Hematopoietic multipotent progenitor cell treated with erythropoietin and hydrocortisone succinate and interleukin-3 and kit ligand, for 6 days (in vitro differentiated cells): ENCODE measurements at regions not wholly inside any gene's neighbourhood (a gene's known extent, or its start where the extent isn't known, plus 50 kb on each side); places are given as distances from the start of the nearest gene placed in this dataset.
A peak's percentile ranks its signal among the peaks of the same experiment; 100 is the strongest.
"Not testable (repeated sequence)": the region's sequence is repeated elsewhere in the genome, so short reads cannot be mapped to it uniquely, and the experiment has no call there.

Experiments used
- DNase-seq: peaks from one replicate; pipeline ENCODE4 v3.0.0-alpha.2; 2015

DNA sequence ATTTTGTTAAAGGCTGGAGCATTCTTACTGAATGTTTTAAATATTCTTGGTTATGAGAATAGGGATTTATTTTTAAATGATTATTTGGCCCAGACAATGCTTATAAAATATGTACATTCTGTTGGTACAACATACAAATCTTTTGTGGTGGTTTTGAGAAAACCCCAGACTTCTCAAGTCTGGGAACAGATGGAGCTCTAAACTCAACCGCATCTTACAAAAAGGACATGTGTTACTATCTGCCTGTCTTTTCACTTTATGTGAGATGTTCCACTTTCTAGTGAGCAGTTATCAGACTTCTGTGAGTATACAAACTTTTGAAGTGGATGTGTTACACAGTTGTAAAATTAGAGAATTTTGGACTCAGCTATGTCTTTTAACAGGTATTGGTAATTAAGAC lies 135.5 kb upstream of the RBMS3 start:
- DNase-seq = no peak

GRCh38 chr3:29152379-29152778 lies 128.5 kb upstream of the RBMS3 start:
- DNase-seq = no peak

- peak; percentile 9 for DNase-seq
Observed at GRCh38 chr3:29153811-29154210, 127.1 kb upstream of the RBMS3 start.

DNA sequence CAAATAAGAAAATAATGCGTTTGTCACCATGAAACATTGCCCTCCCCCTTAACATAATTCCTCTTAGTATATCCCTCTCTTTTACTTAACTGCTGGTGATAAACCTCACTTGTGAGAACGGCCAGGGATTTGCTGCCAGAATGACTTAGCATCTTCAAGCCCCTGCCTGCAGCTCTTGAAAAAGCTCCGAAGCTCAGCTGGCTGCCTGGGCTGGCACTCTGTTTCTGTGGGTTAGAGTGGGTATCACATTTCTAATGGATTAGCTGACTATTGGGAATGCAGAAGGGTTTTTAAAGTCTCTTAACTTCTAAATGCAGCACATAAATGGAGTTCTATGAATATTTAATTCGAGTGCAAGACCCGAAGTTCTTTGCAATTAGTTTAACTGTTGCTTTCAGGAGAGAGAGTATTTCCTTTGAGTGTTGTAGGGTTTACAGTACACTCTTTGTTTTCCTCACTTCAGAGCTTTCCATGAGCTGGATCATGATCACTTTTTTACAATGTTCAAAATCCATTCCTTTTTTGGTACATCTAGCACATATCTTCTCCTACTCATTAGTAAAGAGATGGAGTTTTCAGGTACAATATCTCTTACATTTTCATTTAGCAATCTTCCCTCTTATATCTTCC lies 124.7 kb upstream of the RBMS3 start:
- no peak for DNase-seq

DNA sequence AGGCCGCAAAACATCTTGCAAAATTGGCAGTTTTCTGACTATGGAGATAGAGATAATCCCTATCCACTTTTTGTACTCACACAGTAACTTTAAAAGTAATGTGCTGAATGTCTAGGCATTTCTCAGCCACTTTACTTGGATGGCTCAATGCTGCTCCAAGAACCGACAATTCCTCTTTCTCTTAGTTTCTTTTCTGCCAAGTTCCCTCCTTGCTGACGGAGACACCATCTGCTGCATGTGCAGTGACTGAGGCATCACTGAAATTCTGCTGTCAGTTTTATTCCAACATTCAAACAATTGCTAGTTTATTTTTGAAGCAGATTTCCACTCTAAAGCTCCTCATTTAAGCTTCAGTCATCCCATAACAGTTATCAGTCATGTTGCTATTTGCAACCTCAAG lies 116.0 kb upstream of the RBMS3 start:
- no peak for DNase-seq

DNA sequence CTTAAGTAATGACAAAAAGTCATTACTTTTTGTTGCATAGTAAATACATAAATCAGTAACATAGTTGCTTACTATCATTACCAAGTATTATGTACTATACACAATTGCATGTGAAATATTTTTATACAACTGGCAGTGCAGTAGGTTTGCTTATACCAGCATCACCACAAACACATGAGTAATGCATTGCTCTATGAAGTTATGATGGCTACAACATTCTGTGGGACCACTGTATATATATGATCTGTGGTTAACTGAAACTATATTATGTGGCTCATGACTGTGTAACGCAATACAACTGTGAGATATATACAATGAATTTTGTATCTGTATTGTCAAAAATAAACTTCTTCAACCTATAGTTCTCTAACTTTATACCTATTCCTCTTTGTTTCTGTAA lies 113.7 kb upstream of the RBMS3 start:
- DNase-seq = no peak

DNA sequence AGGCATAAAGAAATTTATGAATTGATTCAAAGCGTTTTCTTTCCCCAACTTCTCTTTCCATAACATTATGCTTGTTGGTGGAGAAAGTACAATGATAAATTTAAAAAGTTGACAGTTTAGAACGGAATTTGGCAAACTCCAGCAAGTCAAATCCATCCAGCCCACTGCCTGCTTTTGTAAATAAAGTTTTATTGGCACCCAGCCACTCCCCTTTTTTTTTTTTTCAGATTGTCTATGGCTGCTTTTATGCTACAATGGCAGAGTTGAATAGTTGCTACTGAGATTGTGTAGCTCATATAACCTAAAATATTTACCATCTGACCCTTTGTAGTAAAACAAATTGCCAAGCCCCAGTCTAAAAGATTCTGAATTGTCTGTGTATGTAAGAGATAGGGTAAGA lies 112.8 kb upstream of the RBMS3 start:
- no peak for DNase-seq

DNA sequence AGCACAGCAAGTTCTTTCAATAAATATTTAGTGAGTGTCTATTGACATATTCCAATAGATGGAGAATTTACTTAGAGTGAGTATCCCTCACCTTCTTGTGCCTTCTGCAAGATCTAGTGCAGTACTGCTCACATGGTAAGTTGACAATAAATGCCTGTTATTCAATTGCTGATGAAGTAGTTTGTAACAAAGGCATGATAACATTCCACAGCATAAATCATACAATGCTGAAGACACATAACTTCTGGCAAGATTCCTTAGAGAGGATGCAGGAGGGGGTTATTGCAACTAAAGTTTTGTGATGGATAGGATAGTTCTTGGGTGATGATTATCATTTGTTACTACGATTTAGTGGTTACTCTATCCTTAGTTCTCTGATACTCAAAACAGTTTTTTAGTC lies 112.2 kb upstream of the RBMS3 start:
- DNase-seq = no peak

DNA sequence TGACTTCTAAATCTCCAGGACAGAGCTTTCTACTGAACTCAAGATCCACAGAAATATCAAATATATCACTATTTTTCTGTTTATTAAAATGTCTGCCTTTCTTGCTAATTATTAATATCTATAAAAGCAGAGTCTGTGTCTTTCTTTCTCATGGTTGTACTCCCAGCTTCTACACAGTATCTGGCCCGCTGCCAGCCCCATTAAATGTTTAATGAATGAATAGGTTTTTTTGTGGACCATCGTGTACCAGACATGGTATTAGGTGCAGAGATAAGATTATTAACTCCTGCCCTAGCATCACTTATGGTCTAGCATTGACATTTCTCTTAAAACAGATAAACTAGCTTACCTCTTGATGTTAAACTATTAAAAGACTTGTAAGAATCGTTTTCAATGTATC lies 111.4 kb upstream of the RBMS3 start:
- DNase-seq = no peak

GRCh38 chr3:29171043-29171990 lies 109.6 kb upstream of the RBMS3 start:
- DNase-seq = no peak

GRCh38 chr3:29176501-29176900 lies 104.4 kb upstream of the RBMS3 start:
- no peak for DNase-seq

DNA sequence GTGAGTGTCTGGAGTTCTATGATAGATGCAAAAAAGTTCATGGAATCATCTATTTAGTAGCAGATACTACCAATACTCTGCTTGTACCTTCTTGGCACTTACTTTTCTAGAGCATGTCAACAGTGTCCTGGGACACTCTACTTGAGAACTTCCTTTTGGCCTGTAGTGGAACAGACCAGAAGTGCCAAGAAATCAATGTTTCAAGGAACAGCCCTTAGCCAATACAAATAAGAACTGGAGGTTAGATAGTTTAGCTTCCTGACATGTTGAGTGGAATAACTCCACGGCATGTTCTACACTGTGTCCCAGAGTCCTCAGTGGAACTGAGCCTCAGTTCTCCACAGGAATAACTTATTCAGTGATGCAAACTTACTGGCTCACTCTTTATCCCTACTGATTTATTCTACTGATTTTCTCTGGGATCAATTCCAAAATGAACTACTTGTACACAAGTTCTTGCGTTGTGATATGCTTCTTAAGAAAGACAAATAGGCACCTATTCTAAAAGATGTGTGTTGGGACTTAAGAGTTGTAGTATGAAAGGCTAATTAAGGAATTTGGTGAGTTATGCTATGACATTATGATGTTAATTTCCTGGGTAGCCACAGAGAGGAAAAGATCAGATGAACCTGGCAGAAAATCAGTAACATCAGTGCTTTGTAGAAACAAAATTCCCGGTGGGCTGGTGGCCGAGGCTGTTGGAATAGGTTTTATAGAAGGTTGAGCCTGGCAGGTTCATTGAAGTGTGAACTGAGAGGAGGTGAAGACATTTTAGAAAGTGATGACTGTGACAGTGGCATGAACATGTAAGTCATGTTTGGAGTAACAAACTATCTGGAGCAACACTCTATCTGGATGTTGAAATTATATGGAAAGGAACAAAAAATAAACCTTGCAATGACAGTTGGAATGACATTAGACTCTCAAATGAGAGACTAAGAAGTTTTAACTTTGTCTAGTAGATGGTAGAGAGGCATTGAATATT lies 101.8 kb upstream of the RBMS3 start:
- DNase-seq = no peak

GRCh38 chr3:29181149-29181780 lies 99.6 kb upstream of the RBMS3 start:
- no peak for DNase-seq

- no peak for DNase-seq
Observed at GRCh38 chr3:29181872-29182271, 99.0 kb upstream of the RBMS3 start.

DNA sequence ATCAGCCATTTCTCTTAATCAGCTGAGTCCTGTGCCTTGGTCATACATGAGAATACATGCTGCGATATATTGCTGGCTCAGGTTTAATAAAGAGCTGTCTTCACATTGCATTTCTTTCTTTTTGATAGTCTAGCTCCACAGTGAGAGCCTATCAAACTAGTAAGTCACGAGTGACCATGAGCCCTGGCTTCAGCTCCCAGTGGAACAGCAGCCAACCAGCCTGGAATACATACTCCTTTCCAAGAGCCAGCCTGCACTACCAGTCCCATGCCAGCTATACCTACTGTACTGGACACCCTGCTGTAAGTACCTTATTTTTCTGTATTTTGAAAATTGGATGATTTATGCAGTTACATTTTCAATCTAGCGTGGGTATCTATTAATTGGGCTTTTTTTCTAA lies 98.0 kb upstream of the RBMS3 start:
- not testable (repeated sequence) for DNase-seq

DNA sequence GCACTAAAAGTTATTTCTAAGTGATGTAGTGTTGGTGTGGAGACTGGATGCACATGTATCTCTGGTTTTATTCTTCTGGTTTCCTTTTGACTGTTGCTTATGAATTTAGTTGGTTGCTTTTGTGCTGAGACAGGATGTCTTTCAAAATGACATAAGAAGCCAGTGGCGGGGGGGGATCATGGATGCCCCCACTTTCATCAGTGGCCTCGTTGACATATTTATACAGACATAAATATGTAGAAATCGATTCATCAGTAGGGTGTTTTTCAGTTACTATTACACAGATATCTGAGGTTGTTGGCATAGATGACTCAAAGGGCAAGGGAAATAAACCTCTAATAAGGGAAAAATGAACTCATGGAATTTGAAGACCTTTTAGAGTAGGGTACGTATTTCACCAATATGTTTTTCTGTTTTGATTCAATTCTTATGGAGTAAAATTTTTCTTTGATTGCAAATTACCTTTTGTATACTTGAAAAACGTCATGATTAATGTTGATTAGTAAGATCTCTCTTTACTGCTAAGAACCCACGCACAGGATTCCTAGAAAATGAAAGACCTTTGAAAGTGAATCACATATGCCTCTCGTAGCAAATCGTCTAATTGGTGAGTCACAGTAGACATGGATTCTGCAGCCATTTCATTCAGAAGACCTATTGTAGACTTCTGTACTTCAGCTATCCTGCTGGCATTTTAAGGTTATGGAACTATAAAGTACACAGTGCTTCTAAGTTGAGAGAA lies 97.4 kb upstream of the RBMS3 start:
- no peak for DNase-seq

- no peak for DNase-seq
Observed at GRCh38 chr3:29185706-29186105, 95.2 kb upstream of the RBMS3 start.

DNA sequence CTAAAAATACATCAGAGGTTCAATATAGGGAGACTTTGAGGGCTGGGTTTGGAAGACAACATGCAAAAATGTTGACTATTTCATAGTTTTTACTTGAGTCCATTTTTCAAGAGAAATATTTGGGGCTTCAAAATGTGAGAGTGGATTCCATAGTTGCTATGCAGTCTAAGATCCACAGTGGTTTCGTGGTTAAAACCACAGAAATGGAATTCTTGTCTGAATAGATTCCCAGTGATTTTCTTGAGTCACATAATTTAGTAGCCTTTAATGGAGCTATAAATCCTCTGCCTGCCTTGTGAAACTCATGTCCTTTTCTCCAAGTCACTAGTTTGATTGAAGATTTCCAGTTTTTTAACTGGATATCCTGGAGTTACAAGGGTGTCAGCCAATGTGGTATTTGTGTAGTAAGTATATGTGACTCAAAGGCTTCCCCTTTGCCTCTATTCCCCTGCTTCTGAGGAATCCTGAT lies 94.7 kb upstream of the RBMS3 start:
- no peak for DNase-seq

- DNase-seq = no peak
Observed at GRCh38 chr3:29186982-29187725, 93.7 kb upstream of the RBMS3 start.

- DNase-seq = no peak
Observed at GRCh38 chr3:29189328-29189727, 91.5 kb upstream of the RBMS3 start.

- DNase-seq = no peak
Observed at GRCh38 chr3:29194139-29194538, 86.7 kb upstream of the RBMS3 start.
